Stimulated activated CD8-positive, alpha-beta memory T cell treated with anti-CD3 and anti-CD28 coated beads, Interleukin-2, amount 100 ng/mL, for 1 hour (primary cell): ENCODE measurements at regions not wholly inside any gene's neighbourhood (a gene's known extent, or its start where the extent isn't known, plus 50 kb on each side); places are given as distances from the start of the nearest gene placed in this dataset.

Experiments used
- DNase-seq, 2 donors: peaks; one replicate each; pipeline ENCODE4 v3.0.0-alpha.2; 2020; ENCODE audit warnings: low read depth in 2 of 2

DNA sequence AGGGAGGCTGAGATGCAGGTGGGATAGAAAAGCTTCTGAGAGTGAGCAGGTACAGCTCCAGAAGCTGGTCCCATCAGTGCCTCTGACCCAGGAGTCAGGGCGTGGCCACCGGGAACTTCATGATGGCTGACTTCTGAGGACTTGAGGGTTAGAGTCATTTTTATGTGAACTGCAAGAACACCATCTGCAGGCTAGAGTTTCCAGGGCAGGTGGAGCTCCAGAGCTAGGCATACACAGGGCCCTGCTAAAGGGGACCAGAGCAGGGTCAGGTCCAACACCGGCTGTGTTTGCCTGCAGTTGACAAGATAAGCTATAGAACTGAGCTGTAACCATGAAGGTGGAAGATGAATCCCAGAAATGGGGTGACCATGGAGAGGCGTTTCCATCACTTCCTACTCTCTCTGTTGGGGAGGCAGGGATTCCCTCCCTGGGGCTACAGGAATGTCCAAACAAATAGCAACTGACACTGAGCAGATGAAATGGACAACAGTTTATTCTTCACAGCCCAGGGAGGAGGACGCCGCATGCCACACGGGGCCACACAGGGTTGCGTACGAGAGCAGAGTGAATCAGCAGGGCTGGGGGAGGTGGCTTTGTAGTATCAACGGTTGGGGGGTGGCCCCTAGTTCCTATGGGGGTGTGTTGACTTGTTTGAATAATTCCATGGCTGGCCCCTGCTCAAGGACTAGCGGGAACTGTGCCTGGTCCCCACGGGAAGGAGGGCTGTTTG is 77.6 kb upstream of the ZNF516 start:
- DNase-seq: no peak

DNA sequence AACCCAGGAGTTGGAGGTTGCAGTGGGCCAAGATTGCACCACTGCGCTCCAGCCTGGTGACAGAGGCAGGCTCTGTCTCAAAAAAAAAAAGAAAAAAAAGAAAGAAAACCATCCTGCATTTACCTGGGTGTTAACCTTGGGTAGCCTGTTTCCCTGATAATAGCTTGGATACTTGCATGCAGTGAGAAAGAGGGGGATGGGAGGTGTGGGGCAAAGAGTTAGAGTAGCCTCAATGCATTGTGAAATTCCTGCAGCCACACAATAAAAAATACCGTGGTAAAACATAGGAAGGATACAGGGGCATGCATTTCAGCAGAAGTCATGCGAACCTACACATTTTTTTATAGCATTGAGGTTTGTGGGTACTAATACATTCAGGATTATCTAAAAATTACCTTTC is 76.6 kb upstream of the ZNF516 start:
- DNase-seq: no peak

DNA sequence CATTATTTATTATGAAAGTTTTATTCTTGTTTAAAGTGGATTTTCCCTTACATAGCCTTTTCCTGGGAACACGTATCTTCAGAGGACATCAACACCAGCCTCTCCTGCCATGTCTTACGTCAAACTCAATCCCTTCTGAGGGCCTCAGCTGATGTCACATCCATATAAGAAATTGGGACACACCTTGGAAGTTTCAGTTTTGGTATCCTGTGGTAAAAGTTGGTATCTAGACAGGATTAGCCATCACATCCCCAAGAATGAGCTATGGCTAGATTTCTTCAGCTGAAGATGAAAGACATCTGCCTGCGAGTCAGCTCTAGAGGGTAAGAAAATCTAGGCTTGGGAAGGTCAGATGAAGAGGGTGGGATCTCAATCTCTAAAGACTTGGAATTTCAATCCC is 75.8 kb upstream of the ZNF516 start:
- no peak for DNase-seq

DNA sequence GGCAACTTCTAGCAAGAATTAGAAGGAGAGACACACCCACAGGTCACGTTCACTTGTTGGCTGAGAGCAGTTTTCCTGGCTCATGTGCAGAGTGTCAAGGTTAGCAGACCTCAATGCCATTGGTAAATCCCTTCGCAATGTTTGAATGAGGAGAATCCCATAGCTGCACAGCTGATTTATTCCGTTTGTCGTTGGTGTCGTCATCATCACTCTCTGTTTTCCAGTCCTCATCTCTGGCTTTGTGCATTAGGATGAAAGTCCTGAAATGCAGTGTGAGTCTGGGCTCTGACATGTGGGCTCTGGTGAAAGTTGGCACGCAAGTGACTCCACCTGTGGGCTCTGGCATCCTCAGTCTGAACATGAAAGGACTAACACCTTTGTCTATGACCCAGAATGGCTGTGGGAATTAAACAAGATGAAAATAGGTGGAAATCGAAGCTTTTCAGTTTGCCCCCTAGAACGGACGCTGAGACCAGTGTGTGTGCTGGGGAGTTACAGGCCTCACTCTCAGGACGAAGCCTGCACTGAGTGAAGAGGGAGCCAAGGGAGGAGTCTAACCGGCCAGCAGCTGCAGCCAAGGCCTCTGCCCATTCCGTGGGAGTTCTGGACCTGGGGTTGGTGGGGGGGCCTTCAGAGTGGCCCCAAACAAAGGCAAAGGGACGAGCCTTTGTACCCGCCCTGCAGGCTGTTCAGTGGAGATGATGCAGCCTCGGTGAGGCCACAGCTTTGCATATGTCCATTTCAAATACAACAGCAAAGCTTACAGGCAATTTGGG is 74.8 kb upstream of the ZNF516 start:
- DNase-seq: no peak

DNA sequence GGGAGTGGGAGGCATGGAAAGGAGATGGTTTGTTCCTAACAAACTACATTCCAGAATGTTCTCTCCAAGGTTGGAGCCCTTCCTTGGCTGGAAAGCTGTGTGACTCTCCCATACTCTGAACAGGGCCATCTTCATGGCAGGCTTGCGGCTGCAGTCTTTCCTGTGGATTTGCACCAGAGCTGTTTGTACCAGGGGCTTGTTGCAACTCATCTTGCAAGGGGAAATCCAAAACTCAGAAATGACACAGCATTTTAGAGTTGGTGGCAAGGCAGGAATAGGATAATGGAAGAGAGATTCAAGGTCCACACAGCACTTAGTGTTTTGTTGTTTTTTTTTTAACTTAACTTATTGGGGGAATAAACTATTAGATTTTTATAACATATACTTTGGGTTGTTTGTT is 73.7 kb upstream of the ZNF516 start:
- DNase-seq: no peak

DNA sequence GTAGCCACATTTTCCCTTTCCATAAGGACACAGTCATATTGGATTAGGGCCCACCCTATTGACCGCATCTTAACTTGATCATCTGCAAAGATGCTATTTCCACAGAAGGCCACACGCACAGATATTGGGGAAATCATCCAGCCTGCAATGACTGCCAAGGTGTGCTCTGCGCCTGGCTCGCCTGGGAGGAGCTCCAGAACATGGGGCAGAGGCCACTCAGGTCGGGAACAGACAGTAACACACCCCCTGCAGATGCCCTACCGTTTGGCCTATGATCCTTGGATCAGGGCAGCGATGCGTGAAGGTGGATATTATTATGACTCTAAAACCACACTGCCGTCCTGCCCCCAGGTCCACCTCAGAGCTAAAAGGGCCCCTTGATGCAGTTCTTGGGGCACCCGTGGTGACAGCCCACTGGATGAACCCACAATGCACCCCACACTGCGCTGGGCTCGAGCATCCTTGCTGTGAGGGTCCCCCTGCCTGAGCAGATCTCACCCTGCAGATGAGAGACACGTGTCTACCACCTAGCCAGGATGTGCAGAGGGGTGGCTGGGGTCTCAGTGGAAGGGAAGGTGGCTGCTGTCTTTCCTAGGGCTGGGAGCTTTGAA is 72.9 kb upstream of the ZNF516 start:
- no peak for DNase-seq

DNA sequence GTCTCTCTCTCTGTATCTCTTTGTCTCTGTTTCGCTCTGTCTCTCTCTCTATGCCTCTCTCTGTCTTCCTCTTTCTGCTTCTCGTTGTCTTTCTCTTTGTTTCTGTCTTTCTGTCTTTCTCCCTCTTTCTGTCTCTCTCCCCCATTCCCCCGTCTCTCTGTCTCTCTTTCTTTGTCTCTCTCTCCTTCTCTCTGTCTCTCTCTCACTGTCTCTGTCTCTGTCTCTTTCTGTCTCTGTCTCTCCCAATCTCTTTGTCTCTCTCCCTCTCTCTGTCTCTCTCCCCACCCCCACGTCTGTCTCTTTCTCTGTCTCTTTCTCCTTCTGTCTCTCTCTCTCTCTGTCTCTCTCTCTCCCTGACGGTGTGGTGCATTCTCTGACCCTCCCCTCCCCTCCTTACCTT is 71.9 kb upstream of the ZNF516 start:
- no peak for DNase-seq

DNA sequence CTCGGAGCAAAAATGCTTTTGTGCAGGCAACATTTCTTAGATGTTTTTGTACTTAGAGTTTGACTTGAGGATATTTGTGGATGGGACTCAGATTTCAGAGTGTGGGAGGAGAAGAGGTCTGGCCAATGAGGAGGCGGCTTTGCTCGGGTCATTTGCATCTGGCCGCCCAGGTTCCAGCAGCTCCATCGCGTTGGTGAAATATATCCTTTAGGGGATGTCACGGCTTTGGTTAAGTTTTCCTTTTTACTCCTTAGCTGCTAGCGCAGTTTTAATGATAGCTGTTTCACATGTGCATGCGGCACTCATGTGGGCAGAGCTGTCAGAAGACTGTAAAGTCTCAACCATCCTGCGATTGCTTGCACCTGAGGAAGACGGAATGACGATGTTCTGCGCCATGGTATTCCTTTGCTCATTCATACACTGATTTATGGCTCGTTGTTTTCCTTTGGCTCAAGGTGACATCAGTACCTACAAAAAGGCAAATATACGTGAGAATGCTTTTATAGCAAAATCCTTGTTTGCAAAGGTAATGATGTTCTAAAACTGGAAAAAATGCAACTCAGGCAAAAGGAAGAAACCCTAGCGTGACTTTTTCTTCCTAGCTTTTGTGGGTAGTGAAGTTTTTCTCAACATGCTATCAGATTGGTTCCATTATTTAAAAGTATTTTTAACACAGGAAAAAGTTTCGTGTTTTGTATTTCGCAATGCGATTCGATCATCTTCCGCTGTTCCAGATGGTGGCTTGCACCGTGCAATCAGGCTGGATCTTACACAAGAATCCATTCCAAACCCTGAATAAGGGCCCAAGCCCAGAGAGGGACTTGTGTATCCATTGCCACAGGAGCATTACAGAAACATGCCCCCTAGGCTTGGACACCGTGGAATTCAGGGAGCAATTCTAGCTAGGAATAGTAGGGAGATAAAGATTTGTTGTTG is 70.5 kb upstream of the ZNF516 start:
- no peak for DNase-seq

DNA sequence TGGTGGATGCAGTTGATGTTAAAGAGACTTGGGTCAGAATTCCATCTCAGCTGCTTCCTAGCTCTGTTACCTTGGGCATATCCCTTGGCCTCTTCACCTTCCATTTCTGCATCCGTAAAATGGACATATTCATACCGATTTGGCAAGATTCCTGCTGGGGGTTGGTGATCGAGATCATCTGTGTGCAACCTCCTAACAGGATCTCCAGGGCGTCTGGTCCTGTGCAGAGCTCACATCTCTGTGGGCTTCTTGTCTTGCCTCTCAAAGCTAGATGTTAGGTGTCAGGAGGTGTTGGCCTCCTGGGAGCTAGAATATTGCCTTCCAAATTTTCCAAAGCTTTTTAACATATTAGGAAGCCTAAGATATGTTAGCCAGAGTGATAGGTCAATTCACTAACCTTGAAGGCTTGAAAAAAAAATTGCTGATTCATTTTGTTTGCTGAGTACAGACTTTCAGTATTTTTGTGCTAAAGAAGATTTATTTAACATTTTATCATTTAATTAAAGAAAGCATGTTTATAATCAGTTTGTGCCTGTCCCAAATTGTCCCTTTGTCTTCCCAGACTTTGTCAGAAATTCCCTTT is 69.7 kb upstream of the ZNF516 start:
- DNase-seq: no peak

DNA sequence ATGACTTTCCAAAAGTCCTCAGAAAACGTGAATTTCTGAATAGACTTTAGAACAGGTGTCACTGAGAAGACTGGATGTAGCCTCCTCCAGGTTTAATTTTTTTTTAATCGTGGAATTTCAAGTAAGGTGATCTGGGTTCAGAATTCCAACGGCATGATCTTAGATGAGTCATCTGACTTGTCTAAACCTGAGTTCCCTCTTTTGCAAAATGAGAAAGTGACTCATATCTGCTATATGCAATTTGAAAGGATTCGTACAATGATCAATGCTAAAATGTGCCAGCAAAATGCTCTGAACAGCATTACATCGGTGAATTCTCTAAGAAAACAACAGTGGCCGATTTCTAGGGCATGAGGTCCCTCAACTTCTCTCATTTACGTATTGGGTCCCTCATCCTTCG is 69.1 kb upstream of the ZNF516 start:
- DNase-seq: no peak

DNA sequence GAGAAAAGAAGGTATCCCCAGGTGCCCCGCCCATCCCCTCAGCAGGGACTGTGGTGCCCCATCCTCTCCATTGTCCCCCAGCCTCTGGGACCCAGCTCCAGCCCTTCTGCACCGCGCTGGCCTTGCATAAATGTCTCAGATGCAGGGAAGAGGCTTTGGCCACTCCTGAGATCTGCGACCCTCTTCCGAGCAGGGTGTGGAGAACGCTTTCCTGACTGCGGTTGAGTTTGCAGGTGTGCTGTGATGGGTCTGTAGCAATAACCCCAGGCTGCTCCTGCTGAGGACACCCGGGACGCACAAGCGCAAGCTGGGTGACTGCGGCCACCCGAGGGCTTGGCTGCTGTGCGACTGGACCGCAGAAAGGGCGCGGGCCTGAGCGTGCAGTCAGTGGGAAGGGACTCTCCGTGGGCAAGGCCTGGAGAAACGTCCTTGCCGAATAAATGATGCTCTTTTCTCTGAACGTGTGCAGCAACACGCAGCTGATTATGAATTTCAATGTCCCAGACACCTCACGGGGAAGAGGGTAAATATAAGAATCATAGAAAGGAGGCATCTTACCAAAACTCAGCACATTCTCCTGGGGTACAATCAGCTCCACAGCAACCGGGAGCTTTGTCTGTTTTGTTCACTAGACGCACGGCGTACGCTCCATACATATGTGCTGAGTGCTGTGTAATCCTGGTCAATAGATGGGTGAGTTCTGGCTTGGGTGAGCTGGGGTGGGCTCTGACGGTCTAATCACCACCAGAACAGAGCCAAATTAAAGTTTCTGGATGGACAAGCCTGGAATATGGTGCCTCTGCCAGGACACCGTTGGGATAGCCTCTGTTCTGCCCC is 67.5 kb upstream of the ZNF516 start:
- DNase-seq: no peak

DNA sequence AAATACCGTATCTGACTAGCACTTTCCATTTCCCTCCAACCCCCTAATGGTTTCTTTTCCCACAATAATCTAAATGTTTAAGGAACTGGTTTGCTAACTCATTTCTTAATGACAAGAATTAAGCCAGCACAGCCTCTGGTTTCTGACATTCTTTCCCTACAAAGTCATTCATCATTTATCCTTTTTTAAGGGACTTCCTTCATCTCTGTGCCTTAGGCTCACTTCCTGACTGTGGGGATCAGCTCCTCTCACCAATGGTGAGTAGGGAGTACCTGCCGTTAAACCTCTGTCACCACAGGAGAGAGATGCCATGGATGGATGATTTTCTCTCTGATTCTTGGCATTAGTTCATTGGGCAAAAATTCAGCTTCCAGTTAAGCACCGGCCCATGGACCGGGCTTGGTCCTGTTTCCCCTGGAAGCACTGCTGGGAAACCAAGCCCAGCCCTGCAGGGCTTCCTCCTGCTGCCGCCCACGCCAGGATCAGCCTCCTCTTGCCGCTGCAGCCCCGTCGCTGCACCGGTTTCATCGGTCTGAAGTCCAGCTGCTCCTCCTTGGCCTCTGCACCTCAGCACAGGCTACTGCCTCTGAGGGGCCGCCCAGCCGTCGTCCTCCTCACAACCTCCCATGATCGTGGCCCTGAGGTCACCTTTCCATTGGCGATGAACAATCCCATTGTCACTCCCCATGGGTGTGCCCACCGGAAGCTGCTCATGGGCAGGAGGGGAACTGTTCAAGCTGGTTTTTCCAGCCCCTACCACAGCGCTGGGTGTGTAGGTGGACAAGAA is 64.0 kb upstream of the ZNF516 start:
- no peak for DNase-seq

DNA sequence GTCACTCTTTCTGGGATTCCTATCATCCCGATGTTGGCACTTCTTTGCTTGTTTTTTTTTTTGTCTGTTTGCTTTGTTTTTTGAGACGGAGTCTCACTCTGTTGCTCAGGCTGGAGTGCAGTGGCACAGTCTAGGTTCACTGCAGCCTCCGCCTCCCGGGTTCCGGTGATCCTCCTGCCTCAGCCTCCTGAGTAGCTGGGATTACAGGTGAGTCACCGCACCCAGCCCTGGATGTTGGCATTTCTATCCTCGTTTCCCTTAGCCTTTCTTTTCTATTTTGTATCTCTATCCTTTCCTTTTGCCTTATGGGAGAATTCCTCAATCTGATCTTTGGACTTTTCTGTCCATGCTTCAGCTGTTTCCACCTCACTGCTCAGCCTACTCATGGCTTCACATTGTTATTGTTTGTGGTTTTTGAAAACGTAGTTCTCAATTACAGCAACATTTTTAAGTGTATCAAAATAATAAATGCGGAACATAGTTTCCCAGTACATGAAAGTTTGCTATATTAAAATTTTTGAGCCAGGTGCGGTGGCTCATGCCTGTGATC is 62.1 kb upstream of the ZNF516 start:
- DNase-seq: no peak

DNA sequence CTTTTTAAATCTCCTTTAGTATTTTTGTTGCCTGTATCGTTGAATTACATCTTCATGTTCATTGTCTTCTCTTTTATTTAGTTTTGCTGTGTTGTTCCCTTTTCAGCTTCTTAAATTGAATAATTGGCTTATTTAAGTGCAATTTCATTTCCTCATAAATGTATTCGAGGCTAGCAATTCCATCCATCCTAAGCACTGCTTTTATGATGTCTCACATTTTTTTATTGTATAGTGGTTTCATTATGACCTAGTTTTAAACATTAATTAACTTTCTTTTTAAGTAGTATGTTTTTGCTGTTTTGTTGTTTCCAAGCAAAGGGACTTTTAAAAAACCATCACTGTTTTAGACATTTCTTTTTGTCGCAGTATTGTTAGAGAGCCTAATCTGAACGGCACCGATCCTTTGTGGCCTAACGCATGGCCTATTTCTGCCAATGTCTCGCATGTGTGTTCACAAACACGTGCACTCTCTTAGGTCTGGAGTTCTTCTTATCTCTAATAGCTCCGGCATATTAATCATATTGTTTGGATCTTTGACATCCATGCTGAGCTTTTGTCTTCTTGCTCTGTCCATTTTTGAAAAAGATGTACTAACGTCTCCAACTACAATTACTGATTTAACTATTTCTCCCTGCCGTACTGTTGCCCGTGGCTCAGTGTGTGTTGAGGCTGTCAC is 59.6 kb upstream of the ZNF516 start:
- DNase-seq: no peak

DNA sequence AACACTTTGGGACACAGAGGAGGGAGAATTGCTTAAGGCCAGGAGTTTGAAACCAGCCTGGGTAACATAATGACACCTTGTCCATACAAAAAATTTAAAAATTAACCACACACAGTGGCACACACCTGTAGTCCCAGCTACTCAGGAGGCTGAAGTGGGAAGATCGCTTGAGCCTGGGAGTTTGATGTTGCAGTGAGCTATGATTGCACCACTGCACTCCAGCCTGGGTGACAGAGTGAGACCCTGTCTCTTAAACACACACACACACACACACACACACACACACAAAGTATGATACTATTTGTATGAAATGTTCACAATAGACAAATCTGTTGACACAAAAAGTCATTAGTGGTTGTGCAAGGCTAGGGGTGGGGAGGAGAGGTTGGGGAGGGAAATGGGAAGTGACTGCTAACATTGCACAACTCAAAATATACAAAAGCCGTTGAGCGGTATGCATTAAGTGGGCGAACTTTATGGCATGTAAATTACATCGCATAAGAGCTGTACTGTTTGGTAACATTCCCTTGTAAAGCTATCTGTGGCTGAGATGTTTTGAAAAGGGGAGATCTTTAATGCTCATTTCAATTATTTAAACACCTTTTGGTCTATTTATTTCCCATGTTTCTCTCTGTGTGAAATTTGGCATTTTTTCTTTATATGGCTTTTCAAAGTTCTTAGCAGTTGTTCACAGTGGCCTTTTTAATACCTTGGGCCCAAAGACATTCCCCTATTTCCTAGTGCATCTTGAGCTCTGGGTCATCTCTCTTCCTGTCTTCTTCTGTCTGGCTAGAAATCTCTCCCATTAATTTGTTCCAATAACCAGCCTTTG is 58.9 kb upstream of the ZNF516 start:
- no peak for DNase-seq

DNA sequence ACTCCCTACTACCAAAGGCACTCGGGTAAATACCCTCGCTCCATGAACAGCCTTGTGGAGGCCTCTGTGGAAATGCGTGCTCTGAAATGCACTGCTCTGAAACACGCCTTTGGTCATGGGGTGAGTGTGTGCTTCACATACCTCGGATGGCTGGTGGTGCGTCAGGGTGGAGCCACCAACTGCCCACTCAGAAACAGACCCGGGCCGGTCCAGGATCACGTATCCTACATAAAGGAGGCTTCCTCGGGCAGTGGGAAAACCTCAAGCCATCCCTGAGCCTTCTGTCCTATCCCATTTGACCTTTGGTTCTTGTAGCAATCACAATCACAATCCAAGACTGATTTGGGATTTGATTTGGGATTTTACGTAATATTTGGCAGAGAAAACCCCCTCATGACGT is 53.5 kb upstream of the ZNF516 start:
- DNase-seq: no peak

DNA sequence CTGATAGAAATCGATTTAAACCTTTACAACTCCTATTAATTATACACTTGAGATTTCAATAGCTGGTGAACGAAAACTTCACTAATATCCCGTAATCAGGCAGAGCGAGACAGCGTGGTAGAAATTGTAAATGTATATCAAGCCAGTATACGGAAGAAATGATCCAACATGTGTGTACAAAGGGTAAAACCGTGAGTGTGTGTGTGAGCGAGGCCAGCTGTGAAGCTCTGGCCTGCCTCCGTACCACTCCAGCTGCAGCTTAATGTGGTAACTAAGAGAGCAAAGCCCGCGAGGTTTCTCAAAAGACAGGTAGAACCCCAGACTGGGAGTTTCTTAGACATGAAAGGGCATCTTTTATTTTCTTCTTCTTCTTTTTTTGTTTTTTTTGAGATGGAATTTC is 52.3 kb upstream of the ZNF516 start:
- no peak for DNase-seq

DNA sequence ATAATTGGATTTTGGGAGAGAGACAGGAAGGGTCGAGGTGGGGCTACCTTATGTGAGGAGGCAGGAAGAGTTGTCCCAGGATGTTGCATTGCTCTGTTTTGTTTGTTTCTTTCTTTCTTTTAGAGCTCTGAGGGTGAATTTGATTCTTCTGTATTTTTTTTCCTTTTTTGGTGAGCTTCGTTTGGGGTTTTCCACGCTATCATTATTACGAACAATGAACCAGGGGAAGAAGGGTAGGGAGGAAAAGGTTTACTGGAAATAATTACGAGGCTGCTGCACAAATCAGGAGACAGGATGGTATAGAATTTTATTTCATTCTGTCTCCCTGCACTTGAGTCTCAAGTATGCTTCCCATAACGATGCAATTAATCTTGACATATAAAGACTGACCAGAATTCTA is 51.4 kb upstream of the ZNF516 start:
- no peak for DNase-seq
